ENCODE measurements at regions not wholly inside any gene's neighbourhood (a gene's known extent, or its start where the extent isn't known, plus 50 kb on each side); places are given as distances from the start of the nearest gene placed in this dataset.

DNA sequence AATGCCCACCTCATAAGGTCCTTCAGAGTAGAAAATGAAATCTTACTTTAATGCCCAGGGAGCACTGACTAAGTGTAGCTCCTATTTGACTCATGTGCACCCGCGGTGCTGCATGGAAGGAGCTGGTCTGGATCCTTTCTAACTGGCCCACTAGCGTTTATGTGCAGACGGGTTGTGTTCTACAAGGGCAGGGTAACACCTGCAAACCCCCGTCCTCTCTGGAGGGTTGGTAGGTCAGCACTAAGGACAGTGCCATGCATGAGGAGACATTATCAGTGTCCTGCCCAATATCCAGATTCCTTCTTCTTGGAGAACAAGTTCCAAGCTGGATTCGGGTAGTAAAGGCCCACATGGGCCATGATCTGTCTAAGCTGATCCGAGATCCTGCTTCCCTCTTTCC lies 140.3 kb downstream of the ANKRD60 start:
- peaks cover 4% of the 10 kb centered on the region for H3K4me1 Mint-ChIP-seq (ENCODE audit: unreplicated experiment)
- peaks cover 7% of the 10 kb centered on the region for H3K27me3 Mint-ChIP-seq
- no peaks in the 10 kb centered on the region for H3K9me3 Mint-ChIP-seq
- no peak for TF ChIP-seq CTCF (conservative IDR thresholded peaks at IDR 0.05)
- no peaks in the 10 kb centered on the region for H3K36me3 Mint-ChIP-seq
- H3K27ac Mint-ChIP-seq, result no peak overlapping the region
- no peak for DNase-seq (ENCODE audit: extremely low spot score, unreplicated experiment)
- H3K4me3 Mint-ChIP-seq, result no peak overlapping the region

GRCh38 chr20:58087562-58087858 lies 140.9 kb downstream of the ANKRD60 start:
- H3K4me1 Mint-ChIP-seq (ENCODE audit: unreplicated experiment), result peaks cover 4% of the 10 kb centered on the region
- no peaks in the 10 kb centered on the region for H3K9me3 Mint-ChIP-seq
- DNase-seq (ENCODE audit: extremely low spot score, unreplicated experiment), result no peak
- TF ChIP-seq CTCF (conservative IDR thresholded peaks at IDR 0.05), result peak; percentile 44
- H3K4me3 Mint-ChIP-seq, result no peak overlapping the region
- no peak overlapping the region for H3K27ac Mint-ChIP-seq
- H3K36me3 Mint-ChIP-seq, result no peaks in the 10 kb centered on the region
- peaks cover 7% of the 10 kb centered on the region for H3K27me3 Mint-ChIP-seq

- Mint-ChIP-seq H3K4me1 (ENCODE audit: unreplicated experiment) (peaks cover 4% of the 10 kb centered on the region), H3K27ac (no peak overlapping the region), H3K4me3 (no peak overlapping the region), H3K36me3 (no peaks in the 10 kb centered on the region), H3K9me3 (no peaks in the 10 kb centered on the region), H3K27me3 (peaks cover 7% of the 10 kb centered on the region)
- DNase-seq (ENCODE audit: extremely low spot score, unreplicated experiment), result peak; percentile 61
- TF ChIP-seq CTCF (conservative IDR thresholded peaks at IDR 0.05), result peak; percentile 90
Observed at GRCh38 chr20:58086763-58087561, 141.5 kb downstream of the ANKRD60 start.

GRCh38 chr20:58084966-58085365 lies 143.5 kb downstream of the ANKRD60 start:
- Mint-ChIP-seq H3K4me1 (ENCODE audit: unreplicated experiment) (peaks cover 4% of the 10 kb centered on the region), H3K36me3 (no peaks in the 10 kb centered on the region), H3K27me3 (peaks cover 4% of the 10 kb centered on the region), H3K9me3 (no peaks in the 10 kb centered on the region), H3K4me3 (no peak overlapping the region), H3K27ac (no peak overlapping the region)
- TF ChIP-seq CTCF (conservative IDR thresholded peaks at IDR 0.05), result no peak
- DNase-seq (ENCODE audit: extremely low spot score, unreplicated experiment), result no peak

GRCh38 chr20:58084566-58084965 lies 143.9 kb downstream of the ANKRD60 start:
- no peaks in the 10 kb centered on the region for H3K36me3 Mint-ChIP-seq
- no peak overlapping the region for H3K27ac Mint-ChIP-seq
- H3K4me3 Mint-ChIP-seq, result no peak overlapping the region
- H3K9me3 Mint-ChIP-seq, result no peaks in the 10 kb centered on the region
- peaks cover 4% of the 10 kb centered on the region for H3K4me1 Mint-ChIP-seq (ENCODE audit: unreplicated experiment)
- peaks cover 4% of the 10 kb centered on the region for H3K27me3 Mint-ChIP-seq
- no peak for TF ChIP-seq CTCF (conservative IDR thresholded peaks at IDR 0.05)
- DNase-seq (ENCODE audit: extremely low spot score, unreplicated experiment), result no peak

Data from type B pancreatic cell (in vitro differentiated cells).